ENCODE measurements at regions not wholly inside any gene's neighbourhood (a gene's known extent, or its start where the extent isn't known, plus 50 kb on each side); places are given as distances from the start of the nearest gene placed in this dataset.

DNA sequence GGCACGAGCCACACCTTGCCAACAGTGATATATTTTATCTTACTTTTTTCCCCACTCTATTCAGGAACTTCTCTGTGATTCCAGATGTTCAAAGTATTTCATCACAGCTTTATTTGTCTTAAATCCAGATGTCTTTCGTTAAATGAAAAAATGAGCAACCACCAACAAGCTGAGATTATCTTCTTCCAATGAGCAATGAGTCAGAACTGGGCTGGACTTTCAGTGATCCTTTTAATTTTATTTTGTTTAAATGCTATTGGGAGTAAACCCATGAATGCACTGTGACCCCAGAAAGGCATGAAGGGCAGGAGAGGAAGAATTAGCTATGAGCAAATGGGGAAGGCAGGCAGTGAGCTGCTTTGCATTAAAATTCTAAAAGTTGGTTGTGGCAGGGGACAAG, 77.6 kb upstream of the IMMP2L start:
- Histone ChIP-seq H3K4ac (ENCODE audit: low read depth, low read length) (no peak overlapping the region), H3K79me2 (ENCODE audit: control insufficient read depth, insufficient read depth, low read length) (no peaks in the 10 kb centered on the region), H4K8ac (ENCODE audit: low read depth, low read length) (no peak overlapping the region), H3K23ac (ENCODE audit: low read length) (no peak overlapping the region), H3K4me1 (ENCODE audit: control insufficient read depth, low read depth, low read length) (no peaks in the 10 kb centered on the region), H2BK120ac (ENCODE audit: low read depth, low read length) (no peak overlapping the region), H3K27me3 (ENCODE audit: insufficient read depth, low read length, poor library complexity) (no peaks in the 10 kb centered on the region), H3K9ac (ENCODE audit: low read length) (no peak overlapping the region), H3K36me3 (ENCODE audit: control insufficient read depth, insufficient read depth, low read length) (no peaks in the 10 kb centered on the region), H2AK5ac (ENCODE audit: low read length) (no peak overlapping the region), H4K5ac (ENCODE audit: low read length) (no peak overlapping the region), H2BK5ac (ENCODE audit: low read length) (no peak overlapping the region), H3K56ac (ENCODE audit: low read length) (no peak overlapping the region), H3K79me1 (ENCODE audit: low read length) (no peaks in the 10 kb centered on the region), H3K27ac (ENCODE audit: low read depth, low read length) (no peak overlapping the region), H3K18ac (ENCODE audit: low read length) (no peak overlapping the region), H3K4me3 (ENCODE audit: low read length) (no peak overlapping the region), H2BK15ac (replicated peaks; ENCODE audit: low read depth) (no peak overlapping the region), H3K4me2 (ENCODE audit: low read length) (no peak overlapping the region)
- no CpG with 5 or more reads among the region's 2 CpGs for WGBS (ENCODE audit: extremely low coverage, insufficient coverage, low lambda C conversion rate)
- DNase-seq = no peak

DNA sequence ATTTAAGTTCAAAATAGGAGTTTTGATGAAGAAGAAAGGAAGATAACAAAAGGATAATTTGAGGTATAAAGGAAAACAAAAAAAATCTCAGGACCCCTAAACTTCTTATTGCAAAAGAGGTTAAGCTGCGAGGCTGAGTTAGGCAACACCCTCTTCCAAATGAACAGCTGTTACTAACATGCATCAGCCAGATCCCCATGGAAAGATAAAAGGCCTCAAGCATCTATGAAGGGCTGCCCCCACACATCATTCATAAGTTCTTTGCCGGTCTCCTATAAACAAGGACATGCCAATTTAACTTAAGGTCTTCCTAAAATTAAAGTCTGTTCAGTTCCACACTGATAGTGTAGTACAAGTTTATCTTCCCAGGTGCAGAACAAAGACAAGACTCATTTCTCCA, 75.8 kb upstream of the IMMP2L start:
- Histone ChIP-seq H3K27me3 (ENCODE audit: insufficient read depth, low read length, poor library complexity) (peaks cover 2% of the 10 kb centered on the region), H2BK5ac (ENCODE audit: low read length) (no peak overlapping the region), H3K27ac (ENCODE audit: low read depth, low read length) (no peak overlapping the region), H3K56ac (ENCODE audit: low read length) (no peak overlapping the region), H3K18ac (ENCODE audit: low read length) (no peak overlapping the region), H2AK5ac (ENCODE audit: low read length) (no peak overlapping the region), H4K8ac (ENCODE audit: low read depth, low read length) (no peak overlapping the region), H2BK120ac (ENCODE audit: low read depth, low read length) (no peak overlapping the region), H3K4me3 (ENCODE audit: low read length) (no peak overlapping the region), H3K79me1 (ENCODE audit: low read length) (no peaks in the 10 kb centered on the region), H3K4me2 (ENCODE audit: low read length) (no peak overlapping the region), H3K23ac (ENCODE audit: low read length) (no peak overlapping the region), H4K5ac (ENCODE audit: low read length) (no peak overlapping the region), H3K4me1 (ENCODE audit: control insufficient read depth, low read depth, low read length) (no peaks in the 10 kb centered on the region), H3K79me2 (ENCODE audit: control insufficient read depth, insufficient read depth, low read length) (no peaks in the 10 kb centered on the region), H3K9ac (ENCODE audit: low read length) (no peak overlapping the region), H2BK15ac (replicated peaks; ENCODE audit: low read depth) (no peak overlapping the region), H3K36me3 (ENCODE audit: control insufficient read depth, insufficient read depth, low read length) (no peaks in the 10 kb centered on the region), H3K4ac (ENCODE audit: low read depth, low read length) (no peak overlapping the region)
- WGBS (ENCODE audit: extremely low coverage, insufficient coverage, low lambda C conversion rate) = no CpG with 5 or more reads among the region's 2 CpGs
- DNase-seq = no peak

DNA sequence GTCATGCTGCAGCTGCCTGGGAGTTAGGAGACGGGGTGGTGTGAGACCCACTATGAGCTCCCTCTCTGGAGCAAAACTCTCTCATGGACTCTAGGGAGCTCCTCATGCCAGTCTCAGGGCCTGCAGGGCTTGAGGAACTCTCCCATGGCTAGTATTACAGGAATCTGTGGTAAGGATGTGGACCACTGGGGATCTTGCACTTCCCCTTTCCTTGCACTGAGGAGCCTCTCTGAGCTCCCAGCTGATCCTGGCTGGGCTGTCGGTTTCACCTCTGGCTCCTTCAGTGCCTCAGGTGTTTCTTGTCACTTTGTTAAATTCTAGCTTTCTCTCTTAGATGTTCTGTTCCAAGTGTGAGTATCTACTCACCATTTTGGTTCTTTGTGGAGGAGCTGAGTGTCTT, 71.6 kb upstream of the IMMP2L start:
- no CpG with 5 or more reads among the region's 2 CpGs for WGBS (ENCODE audit: extremely low coverage, insufficient coverage, low lambda C conversion rate)

DNA sequence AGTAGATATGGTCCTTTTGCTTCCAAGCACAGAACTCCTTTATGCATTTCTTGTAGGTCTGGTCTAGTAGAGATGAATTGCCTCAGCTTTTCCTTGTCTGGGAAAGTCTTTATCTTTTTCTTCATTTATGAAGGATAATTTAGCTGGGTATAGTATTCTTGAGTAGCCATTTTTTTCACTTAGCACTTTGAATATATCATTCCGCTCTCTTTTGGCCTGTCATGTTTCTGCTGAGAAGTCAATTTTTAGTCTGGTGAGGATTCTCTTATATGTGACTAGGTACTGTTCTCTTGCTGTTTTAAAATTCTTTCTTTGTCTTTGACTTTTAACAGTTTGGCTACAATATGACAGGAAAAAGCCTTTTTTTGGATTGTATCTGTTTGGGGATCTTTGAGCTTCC, 68.6 kb upstream of the IMMP2L start:
- Histone ChIP-seq H4K8ac (ENCODE audit: low read depth, low read length) (no peak overlapping the region), H3K79me2 (ENCODE audit: control insufficient read depth, insufficient read depth, low read length) (no peaks in the 10 kb centered on the region), H3K56ac (ENCODE audit: low read length) (no peak overlapping the region), H3K23ac (ENCODE audit: low read length) (no peak overlapping the region), H3K27me3 (ENCODE audit: insufficient read depth, low read length, poor library complexity) (peaks cover 2% of the 10 kb centered on the region), H4K5ac (ENCODE audit: low read length) (no peak overlapping the region), H3K36me3 (ENCODE audit: control insufficient read depth, insufficient read depth, low read length) (no peaks in the 10 kb centered on the region), H3K79me1 (ENCODE audit: low read length) (no peaks in the 10 kb centered on the region), H3K4ac (ENCODE audit: low read depth, low read length) (no peak overlapping the region), H3K18ac (ENCODE audit: low read length) (no peak overlapping the region), H3K9ac (ENCODE audit: low read length) (no peak overlapping the region), H2BK5ac (ENCODE audit: low read length) (no peak overlapping the region), H2BK15ac (replicated peaks; ENCODE audit: low read depth) (no peak overlapping the region), H2BK120ac (ENCODE audit: low read depth, low read length) (no peak overlapping the region), H3K4me1 (ENCODE audit: control insufficient read depth, low read depth, low read length) (no peaks in the 10 kb centered on the region), H3K27ac (ENCODE audit: low read depth, low read length) (no peak overlapping the region), H3K4me3 (ENCODE audit: low read length) (no peak overlapping the region), H2AK5ac (ENCODE audit: low read length) (no peak overlapping the region), H3K4me2 (ENCODE audit: low read length) (no peak overlapping the region)
- no CpG with 5 or more reads among the region's 1 CpG for WGBS (ENCODE audit: extremely low coverage, insufficient coverage, low lambda C conversion rate)
- no peak for DNase-seq

More for the DNA sequence above, 71.6 kb upstream of the IMMP2L start:
- H3K4ac ChIP-seq (ENCODE audit: low read depth, low read length) = no peak overlapping the region
- no peak for DNase-seq
- H3K4me2 ChIP-seq (ENCODE audit: low read length) = no peak overlapping the region
- no peak overlapping the region for H2BK120ac ChIP-seq (ENCODE audit: low read depth, low read length)
- no peak overlapping the region for H2AK5ac ChIP-seq (ENCODE audit: low read length)
- no peak overlapping the region for H3K27ac ChIP-seq (ENCODE audit: low read depth, low read length)
- no peak overlapping the region for H3K18ac ChIP-seq (ENCODE audit: low read length)
- no peak overlapping the region for H2BK15ac ChIP-seq (replicated peaks; ENCODE audit: low read depth)
- no peak overlapping the region for H3K9ac ChIP-seq (ENCODE audit: low read length)
- H3K4me3 ChIP-seq (ENCODE audit: low read length) = no peak overlapping the region
- H2BK5ac ChIP-seq (ENCODE audit: low read length) = no peak overlapping the region
- H4K5ac ChIP-seq (ENCODE audit: low read length) = no peak overlapping the region
- no peaks in the 10 kb centered on the region for H3K36me3 ChIP-seq (ENCODE audit: control insufficient read depth, insufficient read depth, low read length)
- H3K23ac ChIP-seq (ENCODE audit: low read length) = no peak overlapping the region
- peaks cover 2% of the 10 kb centered on the region for H3K27me3 ChIP-seq (ENCODE audit: insufficient read depth, low read length, poor library complexity)
- H4K8ac ChIP-seq (ENCODE audit: low read depth, low read length) = no peak overlapping the region
- no peaks in the 10 kb centered on the region for H3K79me1 ChIP-seq (ENCODE audit: low read length)
- no peaks in the 10 kb centered on the region for H3K4me1 ChIP-seq (ENCODE audit: control insufficient read depth, low read depth, low read length)
- H3K79me2 ChIP-seq (ENCODE audit: control insufficient read depth, insufficient read depth, low read length) = no peaks in the 10 kb centered on the region
- H3K56ac ChIP-seq (ENCODE audit: low read length) = no peak overlapping the region

DNA sequence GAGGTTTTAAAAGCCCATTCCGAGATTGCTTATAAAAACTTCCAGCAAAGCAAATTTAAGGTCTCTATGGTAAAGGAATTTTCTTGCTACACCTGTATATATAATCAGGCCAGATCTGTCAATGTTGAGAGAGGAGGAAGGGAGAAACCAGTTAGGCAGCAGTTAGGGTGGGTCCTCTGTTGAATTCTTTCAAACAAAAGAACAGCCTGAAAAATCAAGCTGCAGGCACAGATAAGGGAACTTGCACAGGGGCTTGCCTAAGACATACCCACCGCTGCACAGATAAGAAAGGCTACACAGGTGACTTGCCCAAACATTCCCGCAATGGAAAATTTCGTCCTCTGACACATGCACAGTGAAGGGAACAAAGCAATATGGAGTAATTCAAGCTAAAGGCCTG, 59.8 kb upstream of the IMMP2L start:
- Histone ChIP-seq H3K9ac (ENCODE audit: low read length) (no peak overlapping the region), H4K8ac (ENCODE audit: low read depth, low read length) (no peak overlapping the region), H3K27me3 (ENCODE audit: insufficient read depth, low read length, poor library complexity) (no peaks in the 10 kb centered on the region), H3K4me1 (ENCODE audit: control insufficient read depth, low read depth, low read length) (no peaks in the 10 kb centered on the region), H3K79me1 (ENCODE audit: low read length) (no peaks in the 10 kb centered on the region), H3K27ac (ENCODE audit: low read depth, low read length) (no peak overlapping the region), H3K4me2 (ENCODE audit: low read length) (no peak overlapping the region), H3K4me3 (ENCODE audit: low read length) (no peak overlapping the region), H3K79me2 (ENCODE audit: control insufficient read depth, insufficient read depth, low read length) (no peaks in the 10 kb centered on the region), H3K56ac (ENCODE audit: low read length) (no peak overlapping the region), H3K23ac (ENCODE audit: low read length) (no peak overlapping the region), H2BK120ac (ENCODE audit: low read depth, low read length) (no peak overlapping the region), H2BK5ac (ENCODE audit: low read length) (no peak overlapping the region), H3K36me3 (ENCODE audit: control insufficient read depth, insufficient read depth, low read length) (no peaks in the 10 kb centered on the region), H3K4ac (ENCODE audit: low read depth, low read length) (no peak overlapping the region), H2BK15ac (replicated peaks; ENCODE audit: low read depth) (no peak overlapping the region), H3K18ac (ENCODE audit: low read length) (no peak overlapping the region), H2AK5ac (ENCODE audit: low read length) (no peak overlapping the region), H4K5ac (ENCODE audit: low read length) (no peak overlapping the region)
- whole genome bisulfite sequencing (ENCODE audit: extremely low coverage, insufficient coverage, low lambda C conversion rate) = no CpG with 5 or more reads among the region's 4 CpGs
- DNase-seq = no peak
